HUES48 (cell line): ENCODE measurements at regions not wholly inside any gene's neighbourhood (a gene's known extent, or its start where the extent isn't known, plus 50 kb on each side); places are given as distances from the start of the nearest gene placed in this dataset.

Experiments used
- H3K27ac ChIP-seq: one replicate; pipeline ENCODE4 v1.7.0; 2013; ENCODE audit warnings: low read depth, low read length, inconsistent platforms
- H3K27me3 ChIP-seq: 2 replicates; pipeline ENCODE4 v1.6.1; 2013; ENCODE audit warnings: mild to moderate bottlenecking, low read length; ENCODE audit not compliant: control insufficient read depth, insufficient read depth
- H3K36me3 ChIP-seq: 2 replicates; pipeline ENCODE4 v1.6.1; 2013; ENCODE audit warnings: low read length; ENCODE audit not compliant: control insufficient read depth, insufficient read depth
- H3K4me1 ChIP-seq: 2 replicates; pipeline ENCODE4 v1.6.1; 2013; ENCODE audit warnings: mild to moderate bottlenecking, low read length; ENCODE audit not compliant: control insufficient read depth, insufficient read depth
- H3K4me3 ChIP-seq: 2 replicates; pipeline ENCODE4 v1.5.1; 2013; ENCODE audit warnings: mild to moderate bottlenecking, low read depth, low read length
- H3K9ac ChIP-seq: 2 replicates; pipeline ENCODE4 v1.6.1; 2013; ENCODE audit warnings: mild to moderate bottlenecking, low read depth, low read length, moderate library complexity
- H3K9me3 ChIP-seq: 2 replicates; pipeline ENCODE4 v1.6.1; 2013; ENCODE audit warnings: low read length; ENCODE audit not compliant: control insufficient read depth, insufficient read depth

- Histone ChIP-seq H3K36me3 (no peaks in the 10 kb centered on the region), H3K27ac (no peak overlapping the region), H3K9ac (no peak overlapping the region), H3K4me1 (no peaks in the 10 kb centered on the region), H3K4me3 (no peak overlapping the region), H3K9me3 (no peaks in the 10 kb centered on the region), H3K27me3 (no peaks in the 10 kb centered on the region)
Measured at GRCh38 chr4:59024257-59024656, 1914.1 kb upstream of the IGFBP7 start.

GRCh38 chr4:59037812-59038211, 1927.6 kb upstream of the IGFBP7 start:
- no peak overlapping the region for H3K9ac ChIP-seq
- H3K36me3 ChIP-seq: no peaks in the 10 kb centered on the region
- no peaks in the 10 kb centered on the region for H3K4me1 ChIP-seq
- H3K4me3 ChIP-seq: no peak overlapping the region
- H3K27ac ChIP-seq: no peak overlapping the region
- no peaks in the 10 kb centered on the region for H3K27me3 ChIP-seq
- no peaks in the 10 kb centered on the region for H3K9me3 ChIP-seq

GRCh38 chr4:59039046-59039445, 1928.9 kb upstream of the IGFBP7 start:
- Histone ChIP-seq H3K9ac (no peak overlapping the region), H3K4me1 (no peaks in the 10 kb centered on the region), H3K27ac (no peak overlapping the region), H3K27me3 (no peaks in the 10 kb centered on the region), H3K9me3 (no peaks in the 10 kb centered on the region), H3K4me3 (no peak overlapping the region), H3K36me3 (no peaks in the 10 kb centered on the region)

- 0 out of 2 replicates have a peak overlapping the region, but pooled peaks have one; percentile 23 for H3K9ac ChIP-seq
- H3K27ac ChIP-seq: no peak overlapping the region
- no peaks in the 10 kb centered on the region for H3K9me3 ChIP-seq
- no peaks in the 10 kb centered on the region for H3K27me3 ChIP-seq
- H3K4me1 ChIP-seq: no peaks in the 10 kb centered on the region
- no peak overlapping the region for H3K4me3 ChIP-seq
- H3K36me3 ChIP-seq: no peaks in the 10 kb centered on the region
Measured at GRCh38 chr4:59044286-59044900, 1934.2 kb upstream of the IGFBP7 start.

GRCh38 chr4:59054086-59054485, 1943.9 kb upstream of the IGFBP7 start:
- no peaks in the 10 kb centered on the region for H3K27me3 ChIP-seq
- H3K4me3 ChIP-seq: no peak overlapping the region
- no peaks in the 10 kb centered on the region for H3K36me3 ChIP-seq
- H3K27ac ChIP-seq: no peak overlapping the region
- no peaks in the 10 kb centered on the region for H3K4me1 ChIP-seq
- no peak overlapping the region for H3K9ac ChIP-seq
- no peaks in the 10 kb centered on the region for H3K9me3 ChIP-seq

GRCh38 chr4:59057804-59058203, 1947.6 kb upstream of the IGFBP7 start:
- H3K4me3 ChIP-seq: no peak overlapping the region
- H3K27ac ChIP-seq: no peak overlapping the region
- H3K9me3 ChIP-seq: peaks cover 8% of the 10 kb centered on the region; the same call in 1 of the 2 replicates
- no peak overlapping the region for H3K9ac ChIP-seq
- no peaks in the 10 kb centered on the region for H3K27me3 ChIP-seq
- no peaks in the 10 kb centered on the region for H3K36me3 ChIP-seq
- H3K4me1 ChIP-seq: no peaks in the 10 kb centered on the region

GRCh38 chr4:59058543-59058942, 1948.4 kb upstream of the IGFBP7 start:
- no peaks in the 10 kb centered on the region for H3K27me3 ChIP-seq
- H3K27ac ChIP-seq: no peak overlapping the region
- H3K9ac ChIP-seq: no peak overlapping the region
- no peaks in the 10 kb centered on the region for H3K36me3 ChIP-seq
- no peak overlapping the region for H3K4me3 ChIP-seq
- H3K4me1 ChIP-seq: no peaks in the 10 kb centered on the region
- H3K9me3 ChIP-seq: peaks cover 8% of the 10 kb centered on the region; the same call in 1 of the 2 replicates

GRCh38 chr4:59060002-59060846, 1950.0 kb upstream of the IGFBP7 start:
- Histone ChIP-seq H3K36me3 (no peaks in the 10 kb centered on the region), H3K27ac (no peak overlapping the region), H3K9me3 (peaks cover 8% of the 10 kb centered on the region; the same call in 1 of the 2 replicates), H3K9ac (no peak overlapping the region), H3K27me3 (no peaks in the 10 kb centered on the region), H3K4me1 (no peaks in the 10 kb centered on the region), H3K4me3 (no peak overlapping the region)

- Histone ChIP-seq H3K4me3 (no peak overlapping the region), H3K27ac (no peak overlapping the region)
Measured at GRCh38 chr4:59060895-59061294, 1950.7 kb upstream of the IGFBP7 start.

GRCh38 chr4:59063015-59063720, 1953.0 kb upstream of the IGFBP7 start:
- Histone ChIP-seq H3K36me3 (no peaks in the 10 kb centered on the region), H3K27me3 (no peaks in the 10 kb centered on the region), H3K9me3 (peaks cover 8% of the 10 kb centered on the region; the same call in 1 of the 2 replicates), H3K4me3 (no peak overlapping the region), H3K9ac (no peak overlapping the region), H3K27ac (no peak overlapping the region), H3K4me1 (no peaks in the 10 kb centered on the region)

More at GRCh38 chr4:59060895-59061294, 1950.7 kb upstream of the IGFBP7 start:
- no peak overlapping the region for H3K9ac ChIP-seq
- peaks cover 8% of the 10 kb centered on the region; the same call in 1 of the 2 replicates for H3K9me3 ChIP-seq
- no peaks in the 10 kb centered on the region for H3K27me3 ChIP-seq
- no peaks in the 10 kb centered on the region for H3K36me3 ChIP-seq
- H3K4me1 ChIP-seq: no peaks in the 10 kb centered on the region
